ENCODE measurements at regions not wholly inside any gene's neighbourhood (a gene's known extent, or its start where the extent isn't known, plus 50 kb on each side); places are given as distances from the start of the nearest gene placed in this dataset.
"Not testable (repeated sequence)": the region's sequence is repeated elsewhere in the genome, so short reads cannot be mapped to it uniquely, and the experiment has no call there.

GRCh38 chr5:117561531-117561930 is 986.9 kb upstream of the SEMA6A start:
- DNase-seq (ENCODE audit: low read depth) = no peak
- in situ Hi-C loops (cut with HindIII; ENCODE audit: low pct_unique_long_range_greater_than_20kb, low sequenced_read_pairs) = no loop called here

GRCh38 chr5:117559005-117559844 is 984.6 kb upstream of the SEMA6A start:
- in situ Hi-C loops (cut with HindIII; ENCODE audit: low pct_unique_long_range_greater_than_20kb, low sequenced_read_pairs) = no loop called here
- DNase-seq (ENCODE audit: low read depth) = no peak

GRCh38 chr5:117551236-117551635 is 976.6 kb upstream of the SEMA6A start:
- DNase-seq (ENCODE audit: low read depth) = no peak
- in situ Hi-C loops (cut with HindIII; ENCODE audit: low pct_unique_long_range_greater_than_20kb, low sequenced_read_pairs) = no loop called here

GRCh38 chr5:117547192-117547591 is 972.6 kb upstream of the SEMA6A start:
- in situ Hi-C loops (cut with HindIII; ENCODE audit: low pct_unique_long_range_greater_than_20kb, low sequenced_read_pairs) = no loop called here

GRCh38 chr5:117539692-117540091 is 965.1 kb upstream of the SEMA6A start:
- in situ Hi-C loops (cut with HindIII; ENCODE audit: low pct_unique_long_range_greater_than_20kb, low sequenced_read_pairs) = no loop called here

More at GRCh38 chr5:117547192-117547591, 972.6 kb upstream of the SEMA6A start:
- no peak for DNase-seq (ENCODE audit: low read depth)

GRCh38 chr5:117533792-117534191 is 959.2 kb upstream of the SEMA6A start:
- DNase-seq (ENCODE audit: low read depth) = no peak
- in situ Hi-C loops (cut with HindIII; ENCODE audit: low pct_unique_long_range_greater_than_20kb, low sequenced_read_pairs) = no loop called here

More at GRCh38 chr5:117539692-117540091, 965.1 kb upstream of the SEMA6A start:
- no peak for DNase-seq (ENCODE audit: low read depth)

GRCh38 chr5:117533051-117533670 is 958.5 kb upstream of the SEMA6A start:
- in situ Hi-C loops (cut with HindIII; ENCODE audit: low pct_unique_long_range_greater_than_20kb, low sequenced_read_pairs); DNase-seq (ENCODE audit: low read depth): not testable (repeated sequence)

- in situ Hi-C loops (cut with HindIII; ENCODE audit: low pct_unique_long_range_greater_than_20kb, low sequenced_read_pairs) = no loop called here
- DNase-seq (ENCODE audit: low read depth) = no peak
Measured at GRCh38 chr5:117519957-117520500, 945.4 kb upstream of the SEMA6A start.

- in situ Hi-C loops (cut with HindIII; ENCODE audit: low pct_unique_long_range_greater_than_20kb, low sequenced_read_pairs) = no loop called here
- DNase-seq (ENCODE audit: low read depth) = no peak
Measured at GRCh38 chr5:117504305-117504704, 929.7 kb upstream of the SEMA6A start.

GRCh38 chr5:117497601-117498000 is 923.0 kb upstream of the SEMA6A start:
- in situ Hi-C loops (cut with HindIII; ENCODE audit: low pct_unique_long_range_greater_than_20kb, low sequenced_read_pairs) = no loop called here
- DNase-seq (ENCODE audit: low read depth) = no peak

- DNase-seq (ENCODE audit: low read depth) = no peak
- in situ Hi-C loops (cut with HindIII; ENCODE audit: low pct_unique_long_range_greater_than_20kb, low sequenced_read_pairs) = no loop called here
Measured at GRCh38 chr5:117496801-117497200, 922.2 kb upstream of the SEMA6A start.

GRCh38 chr5:117494188-117494587 is 919.6 kb upstream of the SEMA6A start:
- DNase-seq (ENCODE audit: low read depth) = no peak
- in situ Hi-C loops (cut with HindIII; ENCODE audit: low pct_unique_long_range_greater_than_20kb, low sequenced_read_pairs) = no loop called here

- in situ Hi-C loops (cut with HindIII; ENCODE audit: low pct_unique_long_range_greater_than_20kb, low sequenced_read_pairs) = no loop called here
- no peak for DNase-seq (ENCODE audit: low read depth)
Measured at GRCh38 chr5:117488976-117489500, 914.4 kb upstream of the SEMA6A start.

- DNase-seq (ENCODE audit: low read depth) = no peak
- in situ Hi-C loops (cut with HindIII; ENCODE audit: low pct_unique_long_range_greater_than_20kb, low sequenced_read_pairs) = no loop called here
Measured at GRCh38 chr5:117487556-117487955, 912.9 kb upstream of the SEMA6A start.

- in situ Hi-C loops (cut with HindIII; ENCODE audit: low pct_unique_long_range_greater_than_20kb, low sequenced_read_pairs) = no loop called here
- DNase-seq (ENCODE audit: low read depth) = no peak
Measured at GRCh38 chr5:117486879-117487391, 912.3 kb upstream of the SEMA6A start.

- DNase-seq (ENCODE audit: low read depth) = no peak
- in situ Hi-C loops (cut with HindIII; ENCODE audit: low pct_unique_long_range_greater_than_20kb, low sequenced_read_pairs) = no loop called here
Measured at GRCh38 chr5:117486261-117486660, 911.6 kb upstream of the SEMA6A start.

- DNase-seq (ENCODE audit: low read depth) = no peak
- in situ Hi-C loops (cut with HindIII; ENCODE audit: low pct_unique_long_range_greater_than_20kb, low sequenced_read_pairs) = no loop called here
Measured at GRCh38 chr5:117475919-117476318, 901.3 kb upstream of the SEMA6A start.

GRCh38 chr5:117473165-117473564 is 898.5 kb upstream of the SEMA6A start:
- no peak for DNase-seq (ENCODE audit: low read depth)
- in situ Hi-C loops (cut with HindIII; ENCODE audit: low pct_unique_long_range_greater_than_20kb, low sequenced_read_pairs) = no loop called here

Data from Caki2 (cell line).